Stimulated activated naive CD4-positive, alpha-beta T cell treated with Interleukin-2 at 50 U/mL for 16 hours (primary cell): ENCODE measurements at regions not wholly inside any gene's neighbourhood (a gene's known extent, or its start where the extent isn't known, plus 50 kb on each side); places are given as distances from the start of the nearest gene placed in this dataset.
"Not testable (repeated sequence)": the region's sequence is repeated elsewhere in the genome, so short reads cannot be mapped to it uniquely, and the experiment has no call there.

ENCODE experiments used
- DNase-seq: peaks from one replicate; lab custom pipeline; 2025; lab: John Stamatoyannopoulos, UW

- DNase-seq, result no peak
Measured at GRCh38 chr1:112818990-112819689, 104.0 kb upstream of the PPM1J start.

DNA sequence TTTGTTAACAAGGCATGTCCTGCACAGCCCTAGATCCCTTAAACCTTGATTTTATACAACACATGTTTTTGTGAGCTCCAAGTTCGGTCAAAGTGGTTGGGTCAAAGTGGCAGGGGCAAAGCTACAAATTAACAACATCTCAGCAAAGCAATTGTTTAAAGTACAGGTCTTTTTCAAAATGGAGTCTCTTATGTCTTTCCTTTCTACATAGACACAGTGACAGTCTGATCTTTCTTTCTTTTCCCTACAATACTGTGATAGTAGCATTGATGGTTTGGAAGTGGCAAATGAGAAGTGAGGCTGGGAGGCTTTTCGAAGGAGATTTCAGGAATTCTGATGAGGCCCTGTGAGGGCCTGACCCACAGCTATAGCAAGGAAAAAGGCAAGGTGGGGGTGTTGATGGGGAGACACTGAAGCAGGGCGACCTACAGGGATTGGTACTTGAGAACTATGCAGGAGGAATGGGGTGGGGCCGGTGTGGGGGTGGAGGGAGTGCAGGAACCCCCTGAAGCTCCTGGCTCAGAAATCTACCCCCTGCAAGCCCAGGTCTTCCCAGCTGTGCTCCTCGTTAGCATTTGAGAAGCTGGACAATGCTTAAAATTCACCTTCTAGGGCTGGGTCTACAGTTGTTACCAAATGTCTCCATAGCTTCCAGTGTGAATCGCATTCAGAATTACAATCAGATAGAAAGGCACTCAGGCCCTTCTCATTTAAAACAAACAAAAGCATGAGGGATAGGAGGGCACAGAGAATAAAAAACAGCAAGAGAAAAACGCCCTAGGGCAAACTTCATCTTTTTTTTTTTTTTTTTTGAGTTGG, 102.6 kb upstream of the PPM1J start:
- no peak for DNase-seq

GRCh38 chr1:112815376-112815775, 100.2 kb upstream of the PPM1J start:
- no peak for DNase-seq

- not testable (repeated sequence) for DNase-seq
Measured at GRCh38 chr1:112814645-112815044, 99.5 kb upstream of the PPM1J start.

- DNase-seq, result peak; percentile 27
Measured at GRCh38 chr1:112808861-112809684, 93.9 kb upstream of the PPM1J start.

DNA sequence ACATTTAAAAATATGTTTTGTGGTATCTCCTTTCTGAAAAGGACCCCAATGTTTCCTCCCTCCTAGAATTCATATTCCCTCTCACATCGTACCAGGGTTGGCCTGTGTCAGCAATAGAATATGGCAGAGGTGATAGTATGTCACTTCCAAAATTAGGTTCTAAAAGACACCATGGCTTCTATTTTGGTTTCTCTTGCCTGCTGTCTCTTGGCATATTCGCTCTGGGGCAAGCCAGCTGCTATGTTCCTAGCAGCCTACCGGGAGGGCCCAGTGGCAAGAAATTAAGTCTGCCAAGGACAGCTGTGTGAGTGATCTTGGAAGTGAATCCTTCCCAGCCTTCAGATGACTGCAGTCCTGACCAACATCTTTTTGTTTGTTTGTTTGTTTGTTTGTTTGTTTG, 92.9 kb upstream of the PPM1J start:
- DNase-seq, result no peak

GRCh38 chr1:112807117-112807516, 92.0 kb upstream of the PPM1J start:
- no peak for DNase-seq

GRCh38 chr1:112806090-112806642, 91.0 kb upstream of the PPM1J start:
- DNase-seq, result no peak

- DNase-seq, result no peak
Measured at GRCh38 chr1:112805155-112805853, 90.2 kb upstream of the PPM1J start.

DNA sequence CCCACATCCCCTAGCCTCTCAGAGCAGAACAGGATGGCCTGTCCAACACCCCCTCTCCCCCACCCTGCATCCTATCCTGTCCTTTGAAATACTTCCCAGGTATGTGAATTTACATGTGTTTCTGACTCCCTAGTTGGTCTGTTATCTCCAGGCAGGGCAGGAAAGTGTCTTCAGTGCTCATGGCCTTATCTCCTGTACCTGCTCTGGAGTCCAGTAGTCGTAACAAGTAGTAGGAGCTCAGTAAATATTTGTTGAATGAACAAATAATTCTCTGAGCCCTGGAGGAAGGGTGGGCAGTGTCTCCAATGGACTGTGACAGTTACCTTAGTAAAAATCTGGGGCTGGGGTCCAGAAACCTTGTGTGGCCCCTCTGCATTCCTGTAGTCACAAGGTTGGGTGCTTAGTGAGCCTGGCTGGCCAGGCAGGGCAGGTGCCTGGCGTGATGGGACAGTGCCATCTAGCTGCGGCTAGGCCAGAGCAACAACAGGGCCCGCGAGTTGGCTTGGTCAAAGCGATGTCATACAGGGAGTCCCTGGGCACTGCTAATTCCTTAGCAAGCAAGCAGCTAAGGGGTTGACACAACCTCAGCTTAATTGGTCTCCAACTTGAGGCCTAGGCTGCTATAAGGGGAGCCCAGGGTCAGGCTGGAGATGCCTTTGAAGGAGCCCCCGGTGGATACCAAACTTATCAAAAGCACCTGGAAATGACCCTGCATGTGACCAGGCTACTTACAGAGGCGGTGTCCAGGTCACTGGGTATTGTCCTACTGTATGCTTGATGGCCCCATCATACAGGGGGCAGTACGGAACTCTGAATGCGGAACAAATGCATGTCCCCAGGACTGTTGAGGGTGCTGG, 89.0 kb upstream of the PPM1J start:
- DNase-seq, result no peak

DNA sequence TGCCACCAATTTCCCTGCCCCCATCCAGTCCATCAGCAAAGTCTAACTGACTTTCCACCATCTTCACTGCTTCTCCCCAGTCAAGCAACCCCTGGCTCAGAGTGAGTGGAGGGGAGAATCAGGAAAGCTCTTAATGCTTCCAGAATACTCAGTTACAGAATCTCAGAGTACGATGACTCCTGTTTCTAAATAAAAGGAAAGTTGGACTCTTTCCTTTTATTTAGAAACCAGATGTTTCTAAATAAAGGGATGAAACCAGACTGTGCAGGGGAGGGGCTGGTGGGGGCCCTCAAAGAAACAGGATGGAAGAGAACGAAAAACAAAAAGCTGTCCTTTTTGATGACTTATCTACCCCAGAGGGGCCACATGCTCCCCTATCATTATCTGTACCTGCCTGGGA, 85.2 kb upstream of the PPM1J start:
- DNase-seq, result no peak

- no peak for DNase-seq
Measured at GRCh38 chr1:112798292-112798691, 83.2 kb upstream of the PPM1J start.

- no peak for DNase-seq
Measured at GRCh38 chr1:112797224-112797623, 82.1 kb upstream of the PPM1J start.

- no peak for DNase-seq
Measured at GRCh38 chr1:112794654-112795239, 79.6 kb upstream of the PPM1J start.

- no peak for DNase-seq
Measured at GRCh38 chr1:112793631-112794565, 78.8 kb upstream of the PPM1J start.

- no peak for DNase-seq
Measured at GRCh38 chr1:112791723-112792104, 76.6 kb upstream of the PPM1J start.

DNA sequence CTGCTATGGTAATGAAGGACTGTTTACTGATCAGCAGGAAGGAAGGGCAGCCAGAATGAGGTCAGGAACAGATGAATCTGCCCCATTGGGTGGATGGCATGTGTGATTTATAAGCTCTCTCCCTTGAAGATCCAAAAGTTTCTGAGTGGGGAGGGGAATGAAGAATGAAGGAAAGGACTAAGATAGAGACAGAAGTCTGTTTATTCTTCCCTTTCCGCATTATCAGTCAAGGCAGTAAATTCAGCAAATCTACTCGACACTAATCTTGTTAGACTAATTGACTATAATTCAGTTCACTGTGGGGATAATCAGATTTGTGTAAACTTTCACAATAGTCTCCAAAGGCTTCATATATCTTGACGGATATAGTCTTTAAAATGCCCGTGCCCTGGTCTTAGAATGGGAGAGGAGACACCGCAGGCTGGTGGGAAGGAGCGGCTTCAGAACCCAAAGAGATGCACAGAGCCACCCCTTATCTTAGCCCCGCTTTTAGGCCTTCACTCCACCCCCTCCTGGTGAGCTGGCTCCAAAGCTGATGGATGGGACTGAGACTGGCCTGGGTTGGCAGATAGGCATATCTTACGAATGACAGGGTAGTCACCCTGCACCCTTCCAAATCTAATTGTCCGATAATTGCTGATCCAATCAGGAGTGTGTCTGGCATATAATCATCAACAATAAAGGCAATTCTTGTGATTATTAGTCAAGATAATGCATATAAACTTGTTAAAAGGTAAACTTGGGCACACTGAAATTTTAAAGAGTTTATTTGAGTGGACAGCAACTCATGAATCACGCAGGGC, 76.0 kb upstream of the PPM1J start:
- DNase-seq, result no peak

DNA sequence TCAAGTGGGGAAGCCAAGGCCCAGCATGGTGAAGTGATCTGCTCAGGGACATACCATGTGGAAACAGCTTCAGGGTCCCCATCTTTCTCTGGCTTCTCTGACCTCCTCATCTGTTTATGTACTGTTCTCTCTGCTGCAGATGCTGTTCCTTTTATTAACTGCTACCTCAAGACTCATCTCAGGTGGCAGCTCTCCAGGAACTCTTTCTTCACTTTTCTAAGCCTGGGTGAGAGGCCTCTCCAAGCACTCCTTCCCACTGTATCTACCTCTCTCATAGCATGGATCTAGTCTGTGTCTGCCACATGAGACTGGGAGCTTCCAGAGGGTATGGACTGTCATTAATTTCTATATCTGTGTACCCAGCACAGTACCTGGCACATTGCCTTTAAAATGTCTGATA, 73.4 kb upstream of the PPM1J start:
- DNase-seq, result no peak
